Epidermal melanocyte (primary cell): ENCODE measurements at regions not wholly inside any gene's neighbourhood (a gene's known extent, or its start where the extent isn't known, plus 50 kb on each side); places are given as distances from the start of the nearest gene placed in this dataset.
"Not testable (repeated sequence)": the region's sequence is repeated elsewhere in the genome, so short reads cannot be mapped to it uniquely, and the experiment has no call there.

Experiments used
- DNase-seq: peaks from one replicate; pipeline ENCODE4 v3.0.0; 2011; ENCODE audit warnings: low spot score; ENCODE audit not compliant: insufficient read length

GRCh38 chr5:167858186-167858855 is 433.1 kb upstream of the WWC1 start:
- not testable (repeated sequence) for DNase-seq

- DNase-seq, result no peak
Measured at GRCh38 chr5:167861129-167861927, 430.1 kb upstream of the WWC1 start.

GRCh38 chr5:167861928-167862426 is 429.5 kb upstream of the WWC1 start:
- DNase-seq, result no peak

GRCh38 chr5:167863883-167864282 is 427.6 kb upstream of the WWC1 start:
- no peak for DNase-seq

- DNase-seq, result no peak
Measured at GRCh38 chr5:167864801-167865200, 426.6 kb upstream of the WWC1 start.

- no peak for DNase-seq
Measured at GRCh38 chr5:167866797-167867196, 424.6 kb upstream of the WWC1 start.

- no peak for DNase-seq
Measured at GRCh38 chr5:167867281-167867680, 424.2 kb upstream of the WWC1 start.

GRCh38 chr5:167869125-167869524 is 422.3 kb upstream of the WWC1 start:
- no peak for DNase-seq

- no peak for DNase-seq
Measured at GRCh38 chr5:167870055-167870454, 421.4 kb upstream of the WWC1 start.

- no peak for DNase-seq
Measured at GRCh38 chr5:167871091-167871490, 420.4 kb upstream of the WWC1 start.

GRCh38 chr5:167872791-167873190 is 418.7 kb upstream of the WWC1 start:
- no peak for DNase-seq

- DNase-seq, result no peak
Measured at GRCh38 chr5:167877114-167877722, 414.2 kb upstream of the WWC1 start.

- no peak for DNase-seq
Measured at GRCh38 chr5:167877924-167878323, 413.5 kb upstream of the WWC1 start.

- no peak for DNase-seq
Measured at GRCh38 chr5:167880420-167880819, 411.0 kb upstream of the WWC1 start.

GRCh38 chr5:167881041-167881440 is 410.4 kb upstream of the WWC1 start:
- no peak for DNase-seq

- no peak for DNase-seq
Measured at GRCh38 chr5:167886196-167886595, 405.2 kb upstream of the WWC1 start.

- no peak for DNase-seq
Measured at GRCh38 chr5:167888393-167888792, 403.1 kb upstream of the WWC1 start.

- DNase-seq, result no peak
Measured at GRCh38 chr5:167889276-167889675, 402.2 kb upstream of the WWC1 start.

- DNase-seq, result no peak
Measured at GRCh38 chr5:167892352-167893115, 398.9 kb upstream of the WWC1 start.

- no peak for DNase-seq
Measured at GRCh38 chr5:167893271-167893670, 398.2 kb upstream of the WWC1 start.

- DNase-seq, result no peak
Measured at GRCh38 chr5:167894631-167895472, 396.6 kb upstream of the WWC1 start.
